Stimulated activated CD8-positive, alpha-beta memory T cell treated with anti-CD3 and anti-CD28 coated beads, Interleukin-7, amount 100 ng/mL, for 24 hours (primary cell): ENCODE measurements at regions not wholly inside any gene's neighbourhood (a gene's known extent, or its start where the extent isn't known, plus 50 kb on each side); places are given as distances from the start of the nearest gene placed in this dataset.
"Not testable (repeated sequence)": the region's sequence is repeated elsewhere in the genome, so short reads cannot be mapped to it uniquely, and the experiment has no call there.

Source experiments
- DNase-seq: peaks from one replicate; pipeline ENCODE4 v3.0.0-alpha.2; 2020; ENCODE audit warnings: low read depth

DNA sequence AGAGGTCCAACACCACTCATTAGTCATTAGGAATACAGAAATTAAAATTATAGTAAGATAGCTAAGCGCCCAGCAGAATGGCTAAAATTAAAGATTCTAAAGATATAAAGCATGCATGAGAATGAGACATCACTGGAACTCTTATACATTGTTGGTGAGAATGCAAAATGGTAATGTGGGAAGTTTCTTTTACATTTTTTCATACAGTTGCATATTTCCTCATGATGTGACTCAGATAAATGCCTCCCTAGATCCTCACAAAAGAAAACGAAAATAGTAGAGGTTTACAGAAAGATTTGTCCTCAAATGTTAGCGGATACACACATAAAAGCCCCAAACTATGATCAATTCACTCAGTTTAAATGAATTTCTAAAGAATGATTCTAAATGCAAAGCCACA, 633.7 kb upstream of the GJE1 start:
- DNase-seq: no peak

DNA sequence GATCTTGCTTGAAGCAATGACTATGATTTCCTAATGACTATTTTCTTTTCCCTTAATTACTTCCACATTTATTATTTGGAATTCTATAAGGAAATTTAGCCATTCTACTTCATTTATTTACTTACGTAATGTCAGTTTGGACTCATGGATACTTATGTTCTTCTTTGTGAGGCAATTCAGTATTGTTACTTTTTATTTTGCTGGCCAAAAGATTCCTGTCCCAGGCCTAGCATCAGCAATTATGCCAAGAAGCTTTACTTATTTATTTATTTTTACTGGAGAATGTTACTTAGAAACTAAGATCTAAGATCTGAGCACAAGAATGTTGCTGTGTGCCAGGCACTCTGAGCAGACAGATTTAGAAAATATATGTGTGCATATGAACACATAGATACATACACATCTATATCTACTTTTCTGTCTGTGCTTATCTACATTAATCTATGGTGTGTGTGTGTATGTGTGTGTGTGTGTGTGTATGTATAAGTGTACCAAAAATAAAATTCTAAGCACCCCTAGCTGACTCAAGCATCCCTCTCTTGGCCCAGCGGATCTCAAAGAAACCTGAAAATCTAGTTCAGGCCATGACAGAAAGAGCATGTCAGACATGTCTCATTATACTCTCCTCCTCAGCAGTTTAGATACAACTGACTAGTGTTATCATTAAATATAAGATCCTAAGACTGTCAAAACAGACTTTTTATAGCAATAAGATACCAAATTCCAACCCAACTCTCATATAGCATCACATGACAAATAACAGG, 640.0 kb upstream of the GJE1 start:
- DNase-seq: no peak

GRCh38 chr6:141491684-141492083, 641.0 kb upstream of the GJE1 start:
- DNase-seq: no peak

- DNase-seq: no peak
Observed at GRCh38 chr6:141490982-141491381, 641.7 kb upstream of the GJE1 start.

- no peak for DNase-seq
Observed at GRCh38 chr6:141488488-141488887, 644.2 kb upstream of the GJE1 start.

DNA sequence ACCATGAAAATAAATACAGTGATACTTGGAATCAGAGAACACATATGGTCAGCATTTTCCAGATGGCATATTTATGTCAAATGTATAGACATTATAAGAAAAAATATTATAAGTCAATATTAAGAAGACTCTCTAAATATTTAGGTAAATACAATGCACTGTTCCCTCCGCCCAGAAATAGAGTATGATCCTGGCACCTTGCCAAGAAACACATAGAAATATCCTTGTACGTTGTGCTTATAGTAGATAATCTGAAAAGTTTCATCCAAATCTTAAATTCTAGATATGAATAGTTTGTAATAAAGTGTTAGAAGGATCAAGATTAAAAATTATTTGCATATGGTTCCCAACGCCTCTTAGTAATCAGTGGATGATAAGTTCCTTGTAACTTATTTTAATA, 645.8 kb upstream of the GJE1 start:
- no peak for DNase-seq

DNA sequence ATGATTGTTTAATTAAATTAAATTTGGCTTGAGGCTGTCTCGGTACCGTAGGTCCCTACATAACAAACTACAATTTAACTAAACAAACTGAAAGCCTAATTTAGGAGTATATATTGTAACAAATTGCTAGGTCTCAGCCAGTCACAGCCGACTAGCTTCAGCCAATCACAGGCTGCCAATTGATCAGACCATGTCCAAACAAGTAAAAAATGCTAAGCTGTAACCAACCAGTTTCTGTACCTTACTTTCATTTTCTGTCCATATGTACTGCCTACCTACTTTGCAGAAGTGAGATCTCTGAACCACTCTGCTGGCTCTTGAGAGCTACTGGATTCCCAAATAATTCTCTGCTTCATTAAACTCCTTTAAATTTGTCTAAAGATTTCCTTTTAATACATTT, 648.0 kb upstream of the GJE1 start:
- DNase-seq: no peak

- DNase-seq: peak; percentile 11
Observed at GRCh38 chr6:141483598-141484061, 649.1 kb upstream of the GJE1 start.

DNA sequence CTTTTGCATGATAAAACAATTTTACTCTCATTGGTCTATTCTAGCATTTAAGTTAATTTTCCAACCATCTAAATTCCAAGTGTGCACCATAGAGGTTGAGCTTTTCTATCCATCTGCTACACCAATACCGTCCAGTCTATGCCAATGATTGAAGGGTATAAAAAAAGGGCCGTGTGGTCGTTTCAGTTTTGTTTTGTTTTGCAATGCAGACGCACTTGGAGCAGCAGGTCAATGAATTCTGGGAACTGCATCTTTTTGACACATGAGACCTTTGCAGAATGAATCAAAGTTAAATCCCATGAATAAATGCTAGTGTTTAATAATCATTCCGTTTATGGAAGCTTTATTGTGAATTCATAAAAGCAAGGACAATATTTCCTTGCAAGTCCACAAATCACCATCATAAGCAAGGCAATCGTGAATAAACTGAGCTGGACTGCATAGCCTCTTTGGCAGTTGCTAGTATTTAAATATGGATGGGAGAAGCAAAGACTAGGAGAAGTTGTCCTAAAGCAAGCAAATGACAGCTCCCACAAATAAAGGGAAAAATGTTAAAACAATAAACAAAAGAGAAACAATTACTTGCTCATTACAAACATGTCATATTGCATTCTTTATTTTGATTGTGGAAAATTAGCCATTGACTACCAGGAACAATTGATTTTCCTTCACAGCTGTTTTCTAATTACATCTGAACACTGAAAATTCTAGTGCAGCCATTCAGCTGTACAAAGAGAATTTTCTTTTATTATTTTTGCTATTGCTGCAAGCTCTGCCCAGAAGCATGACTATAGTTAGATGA, 649.7 kb upstream of the GJE1 start:
- DNase-seq: no peak

DNA sequence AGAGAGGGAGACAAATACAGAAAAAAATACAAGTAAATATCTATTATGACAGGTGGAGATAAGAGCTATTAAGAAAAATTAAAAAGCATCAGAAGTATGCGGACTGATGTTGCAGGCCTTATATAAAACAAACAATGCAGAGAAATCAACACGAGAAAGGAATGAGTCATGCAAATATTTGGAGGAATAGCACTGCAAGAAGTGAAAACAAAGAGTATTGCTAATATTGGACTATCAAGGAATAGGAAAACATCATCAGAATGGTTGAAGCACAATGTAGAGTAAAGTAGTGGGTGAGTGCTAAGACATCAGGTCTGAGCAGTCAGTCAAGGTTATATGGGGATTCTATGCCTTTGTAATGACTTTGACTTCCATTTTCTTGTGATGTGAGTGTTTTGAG, 657.5 kb upstream of the GJE1 start:
- DNase-seq: no peak

DNA sequence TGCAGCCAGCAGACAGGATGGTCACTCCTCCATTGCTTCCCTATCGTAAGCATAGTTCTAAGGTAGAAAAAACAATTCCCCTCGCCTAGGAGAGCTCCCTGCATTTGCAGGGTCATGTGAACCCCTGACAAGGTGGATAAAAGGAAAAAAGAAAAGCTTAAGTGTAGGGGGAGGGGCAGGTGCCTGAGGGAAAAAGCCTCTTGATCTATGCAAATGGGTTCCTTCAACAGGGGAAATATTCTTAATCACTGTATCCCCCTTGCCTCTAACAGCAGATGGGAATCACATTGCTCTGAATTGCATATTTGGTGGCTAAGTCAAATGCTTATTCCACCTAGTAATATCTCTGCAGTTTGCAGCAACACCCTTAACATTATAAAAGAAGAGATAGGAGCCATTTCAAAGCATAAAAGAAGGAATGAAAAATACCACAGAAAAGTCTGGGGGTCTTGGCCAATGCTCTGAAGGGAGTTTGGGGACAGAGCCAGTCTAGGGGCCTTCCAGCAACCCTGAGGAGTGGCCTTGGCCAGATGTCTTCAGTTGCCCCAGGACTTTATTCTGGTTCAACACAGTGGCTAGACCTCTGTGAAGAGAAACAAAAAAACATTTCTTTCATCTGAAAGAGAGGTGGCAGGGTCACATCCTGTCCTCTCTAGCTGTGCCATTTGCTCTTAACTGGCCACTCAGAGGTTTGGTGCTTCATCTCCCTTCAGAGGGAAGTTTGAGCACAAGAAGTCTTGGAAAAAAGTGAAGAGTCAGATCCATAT, 660.4 kb upstream of the GJE1 start:
- no peak for DNase-seq

GRCh38 chr6:141470810-141471209, 661.9 kb upstream of the GJE1 start:
- no peak for DNase-seq

DNA sequence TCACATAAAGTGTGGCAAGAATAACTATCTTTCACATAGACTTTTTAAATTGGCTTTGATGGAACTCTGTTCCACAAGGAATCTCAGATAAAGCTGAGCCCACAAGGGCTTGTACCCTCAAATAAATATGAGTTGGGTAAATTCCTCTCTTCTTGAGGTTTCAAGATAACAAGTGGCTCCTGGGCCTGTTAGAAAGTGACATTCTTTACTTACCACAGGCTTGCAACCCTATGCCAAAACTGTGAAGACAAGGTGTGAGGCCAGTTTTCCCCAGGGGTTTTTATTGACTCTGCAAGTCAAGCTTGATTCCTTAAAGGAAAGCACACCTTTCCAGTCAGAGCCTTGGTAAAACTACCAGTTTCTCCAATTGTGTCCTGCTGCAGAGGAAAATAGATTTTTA, 664.8 kb upstream of the GJE1 start:
- DNase-seq: no peak

- DNase-seq: no peak
Observed at GRCh38 chr6:141467041-141467440, 665.7 kb upstream of the GJE1 start.

- no peak for DNase-seq
Observed at GRCh38 chr6:141464896-141465295, 667.8 kb upstream of the GJE1 start.

DNA sequence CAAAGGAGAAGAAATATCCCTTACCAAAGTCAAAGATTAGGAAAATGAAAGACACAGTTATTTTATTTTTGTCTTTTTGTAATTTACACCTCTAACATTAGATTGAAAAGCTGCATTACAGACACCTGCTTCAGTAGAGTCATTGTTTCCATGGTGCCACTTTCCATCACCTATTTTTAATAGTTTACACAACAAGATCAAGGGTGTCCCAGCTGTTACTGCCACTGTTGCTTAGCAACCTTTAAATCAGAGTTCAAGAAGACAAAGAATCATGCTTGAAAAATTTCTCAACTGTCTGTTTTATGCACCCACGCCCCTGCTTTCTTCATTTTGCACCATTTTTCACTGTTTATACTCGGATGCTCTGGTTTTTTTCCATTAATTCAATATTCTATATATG, 668.2 kb upstream of the GJE1 start:
- no peak for DNase-seq

GRCh38 chr6:141463237-141463977, 669.3 kb upstream of the GJE1 start:
- DNase-seq: no peak

- no peak for DNase-seq
Observed at GRCh38 chr6:141460743-141461484, 671.8 kb upstream of the GJE1 start.

DNA sequence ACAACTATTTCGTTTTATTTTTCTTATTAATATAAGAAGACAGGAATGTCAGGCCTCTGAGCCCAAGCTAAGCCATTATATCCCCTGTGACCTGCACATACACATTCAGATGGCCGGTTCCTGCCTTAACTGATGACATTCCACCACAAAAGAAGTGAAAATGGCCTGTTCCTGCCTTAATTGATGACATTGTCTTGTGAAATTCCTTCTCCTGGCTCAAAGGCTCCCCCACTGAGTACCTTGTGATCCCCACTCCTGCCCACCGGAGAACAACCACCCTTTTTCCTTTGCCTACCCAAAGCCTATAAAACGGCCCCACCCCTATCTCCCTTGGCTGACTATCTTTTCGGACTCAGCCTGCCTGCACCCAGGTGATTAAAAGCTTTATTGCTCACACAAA, 672.5 kb upstream of the GJE1 start:
- not testable (repeated sequence) for DNase-seq

GRCh38 chr6:141457984-141458383, 674.7 kb upstream of the GJE1 start:
- not testable (repeated sequence) for DNase-seq

GRCh38 chr6:141452354-141452686, 680.4 kb upstream of the GJE1 start:
- DNase-seq: no peak
